HG03159 (cell line): ENCODE measurements at regions not wholly inside any gene's neighbourhood (a gene's known extent, or its start where the extent isn't known, plus 50 kb on each side); places are given as distances from the start of the nearest gene placed in this dataset.
A peak's percentile ranks its signal among the peaks of the same experiment; 100 is the strongest.

ENCODE experiments used
- ATAC-seq: cut with Tn5 transposase; IDR thresholded peaks from one replicate; pipeline ENCODE4 v1.9.1; 2021; ENCODE audit warnings: mild to moderate bottlenecking, moderate library complexity; ENCODE audit not compliant: unreplicated experiment

GRCh38 chr7:131967216-131967730 is 410.8 kb upstream of the PODXL start:
- no peak for ATAC-seq

GRCh38 chr7:131964203-131964602 is 407.8 kb upstream of the PODXL start:
- ATAC-seq: no peak

GRCh38 chr7:131961054-131961680 is 404.7 kb upstream of the PODXL start:
- ATAC-seq: no peak

- ATAC-seq: no peak
Observed at GRCh38 chr7:131959106-131959812, 402.8 kb upstream of the PODXL start.

- ATAC-seq: no peak
Observed at GRCh38 chr7:131957338-131958020, 401.1 kb upstream of the PODXL start.

- ATAC-seq: no peak
Observed at GRCh38 chr7:131956864-131957263, 400.4 kb upstream of the PODXL start.

- ATAC-seq: no peak
Observed at GRCh38 chr7:131955679-131956078, 399.3 kb upstream of the PODXL start.

GRCh38 chr7:131953184-131953583 is 396.8 kb upstream of the PODXL start:
- no peak for ATAC-seq

- ATAC-seq: no peak
Observed at GRCh38 chr7:131952365-131952764, 395.9 kb upstream of the PODXL start.

GRCh38 chr7:131950758-131951157 is 394.3 kb upstream of the PODXL start:
- ATAC-seq: no peak

GRCh38 chr7:131949659-131950058 is 393.2 kb upstream of the PODXL start:
- no peak for ATAC-seq

GRCh38 chr7:131948434-131949053 is 392.1 kb upstream of the PODXL start:
- no peak for ATAC-seq

- no peak for ATAC-seq
Observed at GRCh38 chr7:131947661-131948060, 391.2 kb upstream of the PODXL start.

- no peak for ATAC-seq
Observed at GRCh38 chr7:131945957-131946544, 389.6 kb upstream of the PODXL start.

GRCh38 chr7:131945313-131945911 is 389.0 kb upstream of the PODXL start:
- ATAC-seq: peak; percentile 81

GRCh38 chr7:131944556-131945069 is 388.2 kb upstream of the PODXL start:
- no peak for ATAC-seq

- ATAC-seq: no peak
Observed at GRCh38 chr7:131943646-131944045, 387.2 kb upstream of the PODXL start.

GRCh38 chr7:131943211-131943610 is 386.8 kb upstream of the PODXL start:
- no peak for ATAC-seq

GRCh38 chr7:131942287-131943150 is 386.1 kb upstream of the PODXL start:
- no peak for ATAC-seq
